GM19023 (cell line): ENCODE measurements at regions not wholly inside any gene's neighbourhood (a gene's known extent, or its start where the extent isn't known, plus 50 kb on each side); places are given as distances from the start of the nearest gene placed in this dataset.
"Not testable (repeated sequence)": the region's sequence is repeated elsewhere in the genome, so short reads cannot be mapped to it uniquely, and the experiment has no call there.

ENCODE experiments used
- ATAC-seq: cut with Tn5 transposase; IDR thresholded peaks from one replicate; pipeline ENCODE4 v1.9.1; 2021; ENCODE audit warnings: mild to moderate bottlenecking, moderate library complexity; ENCODE audit not compliant: unreplicated experiment

DNA sequence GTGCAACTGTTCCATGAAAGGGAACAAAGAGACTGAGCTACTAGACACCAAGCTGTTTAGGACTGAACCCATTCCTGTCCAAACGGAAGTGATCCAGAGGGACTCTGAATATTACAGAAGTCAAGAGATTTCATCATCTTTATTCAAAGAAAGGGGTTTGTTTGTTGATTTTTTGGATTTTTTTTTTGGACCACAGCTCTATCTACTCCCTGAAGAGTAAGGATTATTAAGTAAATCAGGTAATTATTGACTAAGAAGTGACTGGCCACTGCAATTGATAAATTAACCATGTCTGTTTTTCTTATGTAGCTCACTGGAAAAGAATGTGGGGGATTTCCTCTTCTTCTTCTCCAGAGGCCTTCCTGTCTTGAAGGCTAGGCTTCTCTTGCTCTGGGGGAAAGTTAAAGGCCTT, 146.6 kb upstream of the TPM1 start:
- ATAC-seq = no peak

DNA sequence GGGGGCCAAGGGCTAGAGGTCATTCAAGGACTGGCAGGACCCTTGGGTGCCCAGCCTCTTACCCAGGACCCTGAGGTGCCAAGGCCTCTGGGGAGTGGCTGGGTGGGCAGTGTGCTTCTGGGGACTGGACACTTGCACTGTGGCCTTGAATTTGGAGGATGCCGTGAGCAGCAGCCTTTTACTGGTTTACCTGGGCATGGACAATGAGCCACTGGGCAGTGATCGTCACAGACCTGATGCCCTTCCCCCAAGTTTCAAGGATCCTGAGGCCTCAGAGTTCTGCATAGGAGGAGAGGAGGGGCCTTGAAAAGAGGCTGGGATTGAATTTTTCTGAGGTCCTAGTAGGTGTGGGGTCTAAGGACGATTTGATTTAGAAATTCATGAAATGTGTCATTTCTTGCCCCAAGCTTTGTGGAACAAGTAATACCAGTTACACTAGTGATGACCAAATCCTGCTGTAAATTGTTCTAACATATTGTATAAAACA, 146.1 kb upstream of the TPM1 start:
- ATAC-seq = no peak

DNA sequence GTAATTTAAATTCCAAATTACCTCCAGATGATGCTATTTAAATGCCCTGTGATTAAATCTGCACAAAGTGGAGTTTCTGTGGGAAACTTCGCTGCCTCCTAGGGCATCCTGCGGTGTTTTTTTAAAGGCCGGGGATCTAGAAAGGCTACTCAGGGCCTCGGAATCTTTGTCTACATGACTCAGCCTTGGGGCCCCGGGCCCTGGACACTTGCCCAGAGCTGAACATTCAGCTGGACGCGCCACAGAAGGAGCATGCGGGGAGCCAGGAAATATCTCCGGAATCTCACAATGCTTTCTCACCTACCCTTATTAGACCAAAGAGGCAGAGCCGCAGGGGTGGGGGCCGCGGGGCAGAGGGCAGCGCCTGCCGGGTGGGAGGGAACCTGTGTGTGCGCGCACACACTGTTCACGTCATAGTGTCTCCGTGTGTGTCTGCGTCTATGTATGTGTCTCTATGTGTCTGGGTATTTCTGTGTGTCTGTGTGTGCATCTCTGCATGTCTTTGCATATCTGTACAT, 145.5 kb upstream of the TPM1 start:
- ATAC-seq = no peak

DNA sequence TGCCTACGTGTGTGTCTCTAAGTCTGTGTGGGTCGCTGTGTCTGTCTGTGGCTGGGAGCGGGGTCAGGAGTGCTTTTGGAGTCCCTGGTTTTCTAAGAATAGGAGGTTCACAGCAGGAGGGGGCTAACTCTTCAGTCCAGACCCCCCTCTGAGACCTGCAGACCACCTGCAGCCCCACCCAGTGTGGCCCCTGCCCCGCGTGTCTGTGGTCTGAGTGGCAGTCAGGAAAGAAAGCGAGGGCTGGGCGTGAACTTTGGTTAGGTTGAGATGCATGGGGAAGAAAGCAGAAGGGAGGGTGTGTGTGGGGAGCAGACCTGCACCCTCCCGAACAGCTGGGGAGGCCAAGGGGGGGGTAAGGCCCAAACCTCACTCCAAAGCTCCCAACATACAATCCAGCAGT, 144.9 kb upstream of the TPM1 start:
- no peak for ATAC-seq

DNA sequence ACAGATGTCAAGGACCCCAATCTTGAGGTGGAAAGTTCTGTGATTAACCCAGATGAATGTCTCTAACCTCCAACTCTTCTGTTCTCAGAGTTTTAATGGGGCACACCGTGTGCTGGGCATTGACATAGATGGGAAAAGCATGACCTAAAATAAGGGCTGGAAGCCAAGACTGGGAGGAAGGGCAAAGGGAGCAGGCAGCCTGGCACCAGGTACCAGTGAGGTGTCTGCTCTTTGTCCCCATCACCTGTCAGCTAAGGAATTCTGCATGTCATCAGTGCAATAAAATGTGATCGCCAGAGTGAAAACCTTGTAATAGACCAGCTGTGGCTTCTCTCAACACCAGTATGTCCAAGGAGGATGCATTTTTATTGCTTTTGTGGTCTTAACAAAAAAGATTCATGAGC, 143.5 kb upstream of the TPM1 start:
- no peak for ATAC-seq

DNA sequence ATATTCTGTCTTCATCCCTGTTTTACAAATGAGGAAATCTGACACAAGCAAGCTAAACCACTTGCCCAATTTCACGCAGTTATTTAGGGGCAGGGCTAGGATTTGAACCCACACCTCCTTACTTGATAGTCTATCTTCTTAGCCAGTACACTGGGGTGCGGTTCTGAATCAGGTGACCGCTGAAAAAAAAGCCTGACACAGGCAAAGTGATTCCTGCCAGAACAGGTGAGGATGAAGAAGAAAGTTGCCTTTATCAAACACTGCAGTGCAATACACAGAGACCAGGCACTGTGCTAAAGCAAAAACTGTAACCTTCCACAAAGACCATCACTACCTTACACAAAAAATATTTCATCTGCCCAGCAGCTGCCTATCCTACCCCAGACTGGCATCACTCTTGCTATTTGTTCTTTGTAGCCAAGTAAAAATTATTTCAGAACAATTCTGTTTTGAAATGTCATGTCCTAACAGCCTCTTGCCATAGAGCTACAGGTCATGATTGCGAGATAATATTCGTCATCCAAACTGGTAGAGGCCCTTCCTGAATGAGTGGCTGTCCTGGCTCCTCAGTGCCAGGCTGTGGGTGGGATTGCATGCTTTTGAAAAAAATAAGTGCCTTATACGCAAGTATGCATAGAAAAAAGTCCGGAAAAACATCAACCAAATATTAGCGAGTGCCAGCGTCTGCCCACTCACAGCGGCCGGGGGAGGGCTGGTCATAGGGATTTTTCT, 142.3 kb upstream of the TPM1 start:
- ATAC-seq = no peak

DNA sequence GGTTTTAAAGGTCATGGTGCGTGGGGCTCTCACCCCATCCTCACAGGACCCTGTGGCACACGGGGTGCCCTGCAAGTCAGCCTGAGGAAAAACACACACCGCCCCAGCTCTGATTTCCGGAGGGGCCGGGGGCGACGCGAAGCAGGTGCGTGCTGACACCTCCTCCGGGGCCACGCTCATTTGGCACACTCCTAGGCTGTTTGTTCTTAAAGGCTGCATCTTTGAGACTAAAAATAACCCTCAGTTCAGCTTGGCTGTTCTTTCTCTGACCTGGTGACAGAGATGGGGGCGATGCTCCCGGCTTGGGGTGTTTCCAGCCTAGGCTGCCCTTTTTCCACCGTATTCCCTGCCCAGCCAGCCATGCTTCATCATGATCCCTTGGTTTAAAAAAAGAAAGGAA, 141.5 kb upstream of the TPM1 start:
- no peak for ATAC-seq

DNA sequence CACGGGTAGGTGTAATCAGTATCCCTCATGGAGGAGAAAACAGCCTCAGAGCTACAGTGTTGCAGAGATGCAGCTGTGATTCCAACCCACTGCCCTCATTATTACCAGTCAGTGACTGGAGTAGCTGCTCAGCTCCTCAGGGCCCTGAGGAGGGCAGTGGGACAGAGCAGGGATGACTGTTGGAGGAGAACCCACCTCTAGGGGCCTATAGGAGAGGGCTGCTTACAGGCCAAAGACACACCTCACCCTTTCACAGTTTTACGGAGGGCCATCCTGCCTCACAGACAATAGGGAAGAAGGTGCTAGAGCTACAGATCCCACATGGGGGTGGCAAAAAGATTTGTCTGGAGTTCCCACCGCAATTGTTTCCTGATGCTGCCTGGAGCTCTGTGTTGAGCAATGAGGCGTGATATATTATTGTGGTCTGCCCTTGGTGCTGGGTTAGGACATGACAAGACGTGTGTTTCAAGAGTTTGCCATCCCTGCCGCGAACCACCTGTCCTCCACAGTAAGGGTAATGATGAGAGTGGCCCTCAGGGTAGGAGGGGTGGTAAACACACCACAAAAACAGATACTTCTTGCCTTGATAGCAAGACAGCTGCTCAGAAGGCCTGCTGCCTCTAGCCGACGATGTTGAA, 140.5 kb upstream of the TPM1 start:
- no peak for ATAC-seq

DNA sequence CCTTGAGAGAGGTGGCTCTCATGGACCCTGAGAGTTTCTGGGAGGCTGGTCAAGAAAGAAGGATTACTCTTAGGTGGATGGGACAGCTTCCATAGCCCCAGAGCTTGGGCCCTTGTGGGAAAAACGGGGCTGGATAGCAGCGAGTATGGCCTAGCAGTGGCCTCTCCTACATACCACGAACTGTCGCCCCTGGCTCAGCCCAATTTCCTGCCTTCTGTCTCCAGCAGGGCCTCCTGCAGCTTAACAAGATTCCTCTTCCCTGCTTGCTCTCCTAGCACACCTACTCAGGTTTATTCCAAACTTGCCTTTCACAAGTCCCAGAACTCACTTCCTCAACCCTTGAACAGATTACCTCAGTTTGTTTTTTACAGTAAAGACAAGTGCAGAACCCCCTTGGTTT, 139.7 kb upstream of the TPM1 start:
- no peak for ATAC-seq

DNA sequence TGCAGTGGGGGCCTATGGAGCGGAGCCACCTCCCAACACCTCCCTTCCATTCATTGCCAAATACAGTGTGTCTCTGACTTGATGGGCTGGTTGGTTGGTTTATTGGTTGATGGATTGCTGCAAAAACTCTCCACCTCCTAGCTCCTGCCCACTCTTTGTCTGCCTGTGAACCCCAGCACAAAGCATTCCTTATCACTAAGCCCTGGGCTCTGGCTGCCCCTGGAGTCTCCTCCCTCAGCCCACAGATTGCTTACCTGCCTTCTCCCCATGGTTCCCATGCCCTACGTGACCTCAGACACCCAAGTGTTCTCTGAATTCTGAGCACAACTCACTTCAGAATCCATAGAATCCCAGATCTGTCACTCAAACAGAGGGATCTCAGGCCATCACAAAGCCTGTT, 139.1 kb upstream of the TPM1 start:
- no peak for ATAC-seq

DNA sequence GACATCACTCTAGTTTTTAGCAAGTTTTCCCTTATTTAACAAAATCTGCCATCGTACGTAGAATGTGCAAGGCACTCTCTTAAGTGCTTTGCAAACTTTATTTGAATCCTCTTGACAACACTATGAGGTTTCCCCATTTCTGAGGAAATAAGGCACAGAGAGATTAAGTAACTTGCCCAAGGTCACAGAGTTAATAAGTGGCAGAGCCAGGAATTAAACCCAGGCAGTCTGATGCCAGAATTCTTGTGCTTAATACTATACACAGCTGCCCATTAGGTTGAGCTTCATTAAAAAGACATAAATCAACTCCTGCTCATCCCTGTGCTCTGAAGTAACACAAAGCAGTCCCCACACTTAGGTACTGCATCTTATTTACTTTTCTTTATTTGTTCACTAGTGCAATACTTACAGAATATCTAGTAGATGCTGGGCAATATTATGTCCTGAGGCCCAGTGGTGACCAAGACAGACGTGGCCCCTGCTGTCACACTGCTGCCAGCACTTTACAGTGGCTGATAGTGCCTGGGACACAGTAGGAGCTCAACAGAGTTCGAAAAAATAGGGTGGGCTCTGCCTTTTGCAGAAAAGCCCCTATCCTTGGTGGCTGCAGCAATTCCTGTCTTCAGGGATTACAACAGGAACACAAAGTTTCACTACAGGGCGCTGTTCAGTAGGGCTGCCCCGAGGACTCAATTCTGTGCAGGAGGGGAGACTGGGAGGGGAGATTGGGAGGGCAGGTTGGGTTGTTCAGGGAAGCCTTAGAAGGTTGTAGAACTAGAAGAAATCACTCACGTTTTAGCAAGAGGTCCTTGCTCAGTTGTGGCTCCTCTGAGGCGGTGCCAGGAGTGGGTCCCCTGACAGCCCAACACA, 138.3 kb upstream of the TPM1 start:
- no peak for ATAC-seq

DNA sequence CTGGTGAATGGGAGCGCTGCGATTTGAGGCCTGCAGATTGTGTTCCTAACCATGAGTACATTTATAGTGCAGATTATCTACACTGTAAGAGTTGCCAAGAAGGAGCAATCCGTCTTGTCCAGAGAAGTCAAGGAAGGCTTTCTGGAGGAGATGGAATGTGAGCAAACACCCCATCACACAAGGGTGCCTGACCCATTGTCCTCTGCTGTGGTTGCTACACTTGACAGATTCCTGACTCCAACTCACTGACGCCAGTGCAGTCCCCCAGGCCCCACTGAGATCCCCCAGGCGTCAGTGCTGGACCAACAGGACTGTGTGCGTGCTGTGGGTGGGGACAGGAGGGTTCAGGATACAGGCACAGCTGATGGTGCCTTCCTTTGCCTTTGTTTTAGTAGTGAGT, 135.9 kb upstream of the TPM1 start:
- no peak for ATAC-seq

DNA sequence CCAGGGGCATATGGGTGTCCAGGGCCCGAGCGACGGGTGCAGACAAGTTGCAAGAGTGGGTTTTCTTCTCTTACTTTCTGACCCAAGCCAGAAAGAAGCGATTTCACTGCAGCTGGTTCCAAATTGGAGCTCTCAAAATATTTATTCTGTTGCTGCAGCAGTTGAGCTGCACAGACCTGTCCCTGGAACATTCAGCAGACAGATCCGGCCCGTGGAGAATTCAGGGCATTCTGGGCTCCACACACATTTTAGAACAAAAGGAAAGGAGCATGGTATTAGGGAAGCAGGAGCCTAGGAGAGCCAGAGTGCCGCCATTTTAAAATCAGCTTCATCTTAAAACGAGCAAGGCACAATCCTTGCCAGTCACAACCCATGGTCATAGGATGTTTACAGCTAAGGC, 135.3 kb upstream of the TPM1 start:
- no peak for ATAC-seq

DNA sequence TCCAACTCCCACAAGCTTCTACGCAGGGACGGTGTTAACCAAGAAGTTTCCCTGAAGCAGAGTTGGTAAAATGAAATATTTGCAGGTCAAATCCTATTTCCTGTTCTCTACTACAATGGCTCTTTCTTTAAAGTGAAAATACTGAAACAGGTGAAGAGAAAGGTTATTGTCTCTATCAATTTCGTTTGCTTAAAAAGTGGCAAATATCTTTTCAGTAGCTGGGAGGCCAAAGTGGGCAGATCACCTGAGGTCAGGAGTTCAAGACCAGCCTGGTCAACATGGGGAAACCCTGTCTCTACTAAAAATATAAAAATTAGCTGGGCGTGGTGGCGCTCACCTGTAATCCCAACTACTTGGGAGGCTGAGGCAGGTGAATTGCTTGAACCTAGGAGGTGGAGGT, 134.2 kb upstream of the TPM1 start:
- not testable (repeated sequence) for ATAC-seq

DNA sequence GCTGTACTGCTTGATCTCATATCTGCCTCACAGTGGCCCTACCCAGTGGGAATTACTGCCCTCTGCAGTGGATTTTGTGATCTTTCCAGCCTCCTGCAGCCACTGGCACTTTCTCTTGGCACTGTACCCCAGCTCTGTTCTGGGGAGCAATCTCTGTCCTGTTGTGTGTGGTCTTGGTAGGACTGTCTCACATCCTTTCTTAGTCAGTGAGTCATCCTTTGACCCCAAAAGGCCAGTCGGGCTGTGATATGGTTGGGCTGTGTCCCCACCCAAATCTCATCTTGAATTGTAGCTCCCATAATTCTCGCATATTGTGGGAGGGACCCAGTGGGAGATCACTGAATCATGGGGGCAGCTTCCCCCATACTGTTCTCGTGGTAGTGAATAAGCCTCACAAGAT, 133.3 kb upstream of the TPM1 start:
- no peak for ATAC-seq

DNA sequence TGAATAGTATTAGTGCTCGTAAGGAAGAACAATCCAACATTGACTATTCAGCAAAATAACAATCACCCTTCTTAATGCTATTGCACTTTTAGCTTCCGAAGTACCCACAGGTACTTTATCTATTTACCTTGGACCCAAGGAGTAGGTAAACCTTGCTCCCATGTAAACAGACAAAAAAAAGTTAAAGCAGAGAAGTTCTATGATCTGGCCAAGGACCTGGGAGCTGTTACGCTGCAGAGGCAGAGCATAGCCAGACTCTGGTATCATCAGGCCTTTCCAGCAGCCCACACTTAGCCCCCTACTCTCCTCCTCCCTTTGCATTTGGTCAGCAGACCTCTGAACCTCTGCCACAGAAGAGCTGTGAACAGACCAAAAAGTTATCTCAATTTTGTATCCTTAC, 130.3 kb upstream of the TPM1 start:
- ATAC-seq = no peak

DNA sequence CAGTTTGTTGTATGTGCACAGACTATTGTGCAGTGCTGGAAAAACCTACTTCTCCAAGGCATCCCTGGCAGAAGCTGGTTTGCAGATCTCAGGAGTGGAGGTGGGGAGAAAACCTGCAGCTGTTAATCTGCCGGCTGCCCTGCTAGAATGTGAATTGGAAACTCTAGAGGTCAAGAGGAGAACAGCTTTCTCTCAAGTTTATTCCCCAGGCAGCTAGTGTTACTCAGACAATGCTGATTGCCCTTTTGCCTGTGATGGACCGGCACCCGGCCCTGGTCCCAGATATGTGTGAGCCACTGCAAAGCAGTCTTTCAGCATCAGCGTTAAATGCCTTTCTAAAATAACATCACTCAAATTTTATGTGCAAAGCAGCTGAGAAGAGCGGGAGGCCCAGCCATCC, 129.7 kb upstream of the TPM1 start:
- no peak for ATAC-seq

DNA sequence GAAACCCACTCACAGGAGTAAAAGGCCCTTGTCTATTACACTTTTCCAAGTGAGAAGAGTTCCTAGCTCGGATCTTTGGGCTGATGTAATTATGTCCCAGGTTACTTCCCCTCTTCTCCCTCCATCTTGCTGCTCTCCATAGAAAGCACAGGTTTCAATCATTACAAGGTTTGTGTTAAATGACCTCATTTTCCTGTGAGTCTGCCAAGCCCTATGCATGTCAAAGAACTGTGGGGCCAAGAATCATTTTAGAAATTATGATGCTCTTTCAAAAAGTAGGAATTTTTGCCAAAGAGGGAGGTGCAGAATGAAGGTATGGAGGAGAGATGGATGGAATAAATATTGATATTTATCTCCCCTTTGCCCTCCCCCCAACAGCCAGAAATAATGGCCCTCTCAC, 129.3 kb upstream of the TPM1 start:
- ATAC-seq = no peak

DNA sequence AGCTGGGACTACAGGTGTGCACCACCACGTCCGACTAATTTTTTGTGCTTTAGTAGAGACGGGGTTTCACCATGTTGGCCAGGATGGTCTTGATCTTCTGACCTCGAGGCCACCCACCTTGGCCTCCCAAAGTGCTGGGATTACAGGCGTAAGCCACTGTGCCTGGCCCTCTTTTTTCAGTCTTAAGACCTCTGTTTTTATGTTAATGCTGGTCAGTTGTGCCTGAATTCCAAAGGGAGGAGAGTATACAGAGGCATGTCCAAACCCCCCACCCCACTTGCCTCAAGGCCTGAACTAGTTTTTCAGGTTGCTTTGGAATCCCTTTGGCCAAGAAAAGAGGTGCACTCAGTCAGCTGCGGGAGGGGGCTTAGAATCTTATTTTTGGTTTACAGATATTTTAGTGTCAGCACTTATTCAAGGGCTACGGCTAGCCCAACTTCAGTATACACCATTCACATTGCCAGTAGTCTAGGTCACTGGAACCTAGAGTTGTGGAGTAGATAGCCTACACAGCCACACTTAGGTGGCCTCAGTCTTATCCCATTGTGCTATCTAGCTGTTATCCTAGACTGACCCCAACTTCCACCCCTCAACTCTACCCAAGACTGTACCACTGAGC, 128.0 kb upstream of the TPM1 start:
- ATAC-seq = no peak

DNA sequence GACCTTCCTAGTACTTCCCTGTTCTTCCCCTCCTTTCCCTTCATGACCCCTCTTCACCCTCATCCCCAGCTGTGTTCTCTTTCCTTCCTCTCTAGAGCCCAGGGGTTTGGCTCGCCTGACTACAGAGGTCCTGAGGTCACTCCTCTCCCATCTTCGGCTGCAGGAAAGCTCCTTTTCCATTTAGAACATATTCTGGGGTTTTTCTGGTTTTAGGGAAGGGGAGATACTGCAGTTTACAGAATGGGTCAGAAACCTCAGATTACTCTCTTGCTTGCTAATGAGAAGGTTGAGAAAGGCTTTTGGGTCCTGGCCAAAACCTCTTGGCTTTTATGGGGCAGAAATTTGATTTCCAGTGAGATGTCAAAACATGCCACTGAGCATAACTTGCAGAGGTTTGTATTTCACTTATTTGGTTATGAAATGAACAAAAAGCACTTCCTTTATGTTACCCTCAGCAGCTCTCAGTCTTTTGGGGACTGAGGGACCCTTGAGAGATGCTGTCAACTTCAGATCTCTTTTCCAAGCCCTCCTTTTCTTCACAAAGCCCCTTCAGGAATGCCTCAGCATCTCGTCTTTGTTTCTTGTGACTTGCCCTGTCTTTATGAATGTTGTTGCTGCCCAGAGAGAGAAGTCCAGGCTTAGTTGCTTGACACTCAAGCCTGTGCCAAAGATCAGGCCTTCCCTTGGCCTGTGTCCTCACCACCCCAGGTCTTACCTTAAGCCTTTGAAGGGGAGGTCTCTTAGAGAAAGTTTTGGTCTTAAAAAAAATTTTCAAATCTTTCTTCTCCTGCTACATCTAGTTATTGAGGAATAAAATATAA, 121.7 kb upstream of the TPM1 start:
- no peak for ATAC-seq
